Endothelial cell of umbilical vein (primary cell): ENCODE measurements at regions not wholly inside any gene's neighbourhood (a gene's known extent, or its start where the extent isn't known, plus 50 kb on each side); places are given as distances from the start of the nearest gene placed in this dataset.
"Not testable (repeated sequence)": the region's sequence is repeated elsewhere in the genome, so short reads cannot be mapped to it uniquely, and the experiment has no call there.

Source experiments
- BruUV-seq: library from RNA; stranded (reverse); fragments of 400-500 nt; replicated peaks from 2 replicates; lab custom pipeline; 2021; lab: Mats Ljungman, UMichigan
- CTCF ChIA-PET: fragments of 300-600, 350-600 bp; sonication (Branson Sonifier 250); formaldehyde crosslinking; loops from one replicate; lab custom pipeline; 2021; ENCODE audit warnings: antibody characterized with exemption, inconsistent platforms; lab: Charles Lee
- POLR2A ChIA-PET: fragments of 300-600, 350-600 bp; sonication (Branson Sonifier 250); formaldehyde crosslinking; loops from one replicate; lab custom pipeline; 2021; ENCODE audit warnings: antibody characterized with exemption, inconsistent platforms; lab: Charles Lee
- DNase-seq: peaks from one replicate; pipeline ENCODE4 v3.0.0-alpha.2; 2011; ENCODE audit warnings: low read depth, low spot score
- FAIRE-seq: peaks from 2 replicates; lab custom pipeline; 2011; peaks lifted over from hg19 to GRCh38; lab: Jason Lieb, UNC
- H2AFZ ChIP-seq: 2 replicates; pipeline ENCODE4 v1.6.0; 2012; ENCODE audit warnings: low read depth, low read length, control low read depth, inconsistent platforms
- H3K27ac ChIP-seq: 2 replicates; pipeline ENCODE4 v1.5.1; 2011; ENCODE audit warnings: low read depth, mild to moderate bottlenecking, control low read depth, low read length, moderate library complexity; ENCODE audit not compliant: insufficient read depth
- H3K27me3 ChIP-seq, 2 experiments: 2 replicates each; pipeline versions ENCODE4 v1.6.0 to v1.6.1; 2011; ENCODE audit warnings: low read length in 2 of 2, mixed read lengths in 1 of 2; ENCODE audit not compliant: control insufficient read depth in 2 of 2, insufficient read depth in 2 of 2
- H3K36me3 ChIP-seq, 2 experiments: 2 replicates in 1 of 2; 3 replicates in 1 of 2; pipeline ENCODE4 v1.5.1; 2011; ENCODE audit warnings: low read length in 2 of 2, mild to moderate bottlenecking in 1 of 2, moderate library complexity in 1 of 2; ENCODE audit not compliant: control insufficient read depth in 2 of 2, insufficient read depth in 2 of 2; ENCODE audit errors: extremely low read depth in 1 of 2
- H3K4me1 ChIP-seq: 3 replicates; pipeline ENCODE4 v1.5.1; 2011; ENCODE audit warnings: mild to moderate bottlenecking, low read length; ENCODE audit not compliant: control insufficient read depth, insufficient read depth; ENCODE audit errors: extremely low read depth
- H3K4me2 ChIP-seq: 2 replicates; pipeline ENCODE4 v1.6.1; 2011; ENCODE audit warnings: low read length, control low read depth, mixed read lengths; ENCODE audit not compliant: insufficient read depth
- H3K4me3 ChIP-seq, 3 experiments: fragments of 200-600 bp in 1 of 3; sonication (generic), shearing (Covaris generic) in 1 of 3; replicated peaks in 1 of 3; 2 replicates each; pipeline ENCODE4 v1.5.1; 2011 to 2016; ENCODE audit warnings: control low read depth in 3 of 3, low read length in 3 of 3, mild to moderate bottlenecking in 2 of 3, inconsistent platforms in 1 of 3, low read depth in 1 of 3, moderate library complexity in 1 of 3; ENCODE audit not compliant: insufficient read depth in 1 of 3
- H3K79me2 ChIP-seq: 2 replicates; pipeline ENCODE4 v1.6.0; 2012; ENCODE audit warnings: low read length, inconsistent platforms; ENCODE audit not compliant: control insufficient read depth, insufficient read depth
- H3K9ac ChIP-seq: replicated peaks from 2 replicates; pipeline ENCODE3; 2011; ENCODE audit warnings: low read length, control low read depth; ENCODE audit not compliant: insufficient read depth; ENCODE audit errors: extremely low read depth
- H3K9me1 ChIP-seq: replicated peaks from 3 replicates; pipeline ENCODE4 v1.6.0; 2011; ENCODE audit warnings: mild to moderate bottlenecking, low read length; ENCODE audit not compliant: control insufficient read depth, insufficient read depth; ENCODE audit errors: extremely low read depth
- H3K9me3 ChIP-seq: replicated peaks from 2 replicates; pipeline ENCODE4 v1.5.1; 2012; ENCODE audit warnings: low read length, inconsistent platforms; ENCODE audit not compliant: control insufficient read depth, insufficient read depth
- H4K20me1 ChIP-seq: replicated peaks from 2 replicates; pipeline ENCODE3; 2011; ENCODE audit warnings: mild to moderate bottlenecking, low read length; ENCODE audit not compliant: control insufficient read depth, insufficient read depth; ENCODE audit errors: extremely low read depth
- FOS ChIP-seq: IDR thresholded peaks from 2 replicates; pipeline ENCODE4 v1.6.1; 2011; ENCODE audit warnings: mild to moderate bottlenecking, low read length, moderate library complexity, borderline replicate concordance; ENCODE audit not compliant: insufficient read depth
- POLR2AphosphoS5 ChIP-seq: IDR thresholded peaks from 2 replicates; pipeline ENCODE4 v1.6.1; 2012; ENCODE audit warnings: low read depth, mild to moderate bottlenecking, control low read depth, low read length, moderate library complexity; ENCODE audit not compliant: insufficient read depth
- dilution Hi-C: fragments of 300-500 bp; cut with MboI; formaldehyde crosslinking; loops from one replicate; pipeline ENCODE4 v1.15.0; 2019; ENCODE audit warnings: low sequenced_read_pairs; ENCODE audit not compliant: extremely low pct_ligation_motif_present
- intact Hi-C: fragments of 100-400 bp; cut with micrococcal nuclease; formaldehyde crosslinking; loops from one replicate; pipeline ENCODE4 v1.10.0; 2022

DNA sequence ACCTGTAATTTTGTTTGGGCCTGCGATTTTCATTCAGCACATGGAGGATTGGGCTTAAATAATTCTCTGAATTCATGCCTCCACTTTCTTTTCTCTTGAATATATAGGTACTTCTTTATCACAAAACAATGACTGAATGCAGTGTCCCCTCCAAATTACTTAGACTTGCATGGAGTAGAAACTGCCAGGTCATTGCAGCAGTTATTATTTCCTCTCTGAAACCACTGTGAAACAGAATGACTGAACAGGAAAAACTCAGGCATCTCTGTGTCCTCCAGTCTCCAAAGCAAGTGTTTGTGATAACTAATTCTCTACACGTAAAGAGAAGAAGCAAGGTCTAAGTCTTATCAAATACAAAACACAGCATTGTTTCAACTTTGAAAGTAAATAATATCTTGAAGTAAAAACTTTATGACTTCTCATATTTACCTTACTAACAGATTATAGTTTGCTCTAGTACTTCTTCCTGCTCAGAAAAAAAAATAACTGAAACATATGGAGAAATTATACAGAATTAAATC lies 144.5 kb upstream of the DIAPH2 start:
- intact Hi-C loops, result no loop called here

DNA sequence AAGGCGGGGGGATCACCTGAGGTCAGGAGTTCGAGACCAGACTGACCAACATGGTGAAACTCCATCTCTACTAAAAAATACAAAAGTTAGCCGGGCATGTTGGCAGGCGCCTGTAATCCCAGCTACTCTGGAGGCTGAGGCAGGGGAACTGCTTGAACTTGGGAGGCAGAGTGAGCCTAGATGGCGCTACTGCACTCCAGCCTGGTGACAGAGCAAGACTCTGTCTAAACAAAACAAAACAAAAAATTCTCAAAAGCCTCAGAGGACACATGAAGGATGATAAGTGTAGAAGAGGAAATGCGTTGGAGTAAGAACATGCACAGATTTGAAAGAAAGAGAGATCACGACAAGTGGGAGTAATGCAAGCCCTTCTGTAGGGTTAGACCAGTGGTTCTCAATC lies 138.4 kb upstream of the DIAPH2 start:
- dilution Hi-C loops, DNase-seq, H2AFZ ChIP-seq, H3K79me2 ChIP-seq, H3K27ac ChIP-seq, H3K9me1 ChIP-seq, CTCF ChIA-PET, H3K9me3 ChIP-seq, POLR2A ChIA-PET, BruUV-seq, H3K27me3 ChIP-seq, H3K9ac ChIP-seq, H3K4me2 ChIP-seq, H3K4me3 ChIP-seq, intact Hi-C loops, H3K36me3 ChIP-seq, H4K20me1 ChIP-seq, H3K4me1 ChIP-seq: not testable (repeated sequence)
- FAIRE-seq, result peak; percentile 38

More for the DNA sequence above, 144.5 kb upstream of the DIAPH2 start:
- Histone ChIP-seq H3K9me3 (no peaks in the 10 kb centered on the region), H3K4me2 (no peak overlapping the region), H3K27me3 (no peaks in the 10 kb centered on the region), H3K4me1 (no peaks in the 10 kb centered on the region), H3K36me3 (no peaks in the 10 kb centered on the region), H2AFZ (no peak overlapping the region), H3K9me1 (no peaks in the 10 kb centered on the region), H4K20me1 (no peaks in the 10 kb centered on the region), H3K4me3 (no peak overlapping the region), H3K79me2 (no peaks in the 10 kb centered on the region), H3K27ac (no peak overlapping the region), H3K9ac (no peak overlapping the region)
- CTCF ChIA-PET, result no interaction called here
- DNase-seq, result no peak
- POLR2A ChIA-PET, result no interaction called here
- no TSS peak for BruUV-seq
- FAIRE-seq, result peak; percentile 76
- dilution Hi-C loops, result no loop called here
- TF ChIP-seq FOS (no peak), POLR2AphosphoS5 (no peak)
